ENCODE measurements at regions not wholly inside any gene's neighbourhood (a gene's known extent, or its start where the extent isn't known, plus 50 kb on each side); places are given as distances from the start of the nearest gene placed in this dataset.
"Not testable (repeated sequence)": the region's sequence is repeated elsewhere in the genome, so short reads cannot be mapped to it uniquely, and the experiment has no call there.

- in situ Hi-C loops (cut with MboI; ENCODE audit: low sequenced_read_pairs), result no loop called here
These were observed 562.7 kb upstream of the ID2 start for GRCh38 chr2:8118940-8119781.

GRCh38 chr2:8119782-8120505 lies 561.9 kb upstream of the ID2 start:
- in situ Hi-C loops (cut with MboI; ENCODE audit: low sequenced_read_pairs), result no loop called here

GRCh38 chr2:8120506-8120860 lies 561.4 kb upstream of the ID2 start:
- in situ Hi-C loops (cut with MboI; ENCODE audit: low sequenced_read_pairs), result no loop called here

- in situ Hi-C loops (cut with MboI; ENCODE audit: low sequenced_read_pairs), result no loop called here
These were observed 560.6 kb upstream of the ID2 start for GRCh38 chr2:8121022-8121825.

GRCh38 chr2:8121826-8122513 lies 559.9 kb upstream of the ID2 start:
- in situ Hi-C loops (cut with MboI; ENCODE audit: low sequenced_read_pairs), result no loop called here

GRCh38 chr2:8122520-8122919 lies 559.3 kb upstream of the ID2 start:
- in situ Hi-C loops (cut with MboI; ENCODE audit: low sequenced_read_pairs), result no loop called here

- in situ Hi-C loops (cut with MboI; ENCODE audit: low sequenced_read_pairs), result no loop called here
These were observed 558.4 kb upstream of the ID2 start for GRCh38 chr2:8123464-8123863.

- in situ Hi-C loops (cut with MboI; ENCODE audit: low sequenced_read_pairs), result no loop called here
These were observed 555.8 kb upstream of the ID2 start for GRCh38 chr2:8125741-8126711.

- in situ Hi-C loops (cut with MboI; ENCODE audit: low sequenced_read_pairs), result no loop called here
These were observed 555.1 kb upstream of the ID2 start for GRCh38 chr2:8126783-8127182.

GRCh38 chr2:8131423-8131822 lies 550.4 kb upstream of the ID2 start:
- in situ Hi-C loops (cut with MboI; ENCODE audit: low sequenced_read_pairs), result not testable (repeated sequence)

- in situ Hi-C loops (cut with MboI; ENCODE audit: low sequenced_read_pairs), result no loop called here
These were observed 549.5 kb upstream of the ID2 start for GRCh38 chr2:8132351-8132831.

- in situ Hi-C loops (cut with MboI; ENCODE audit: low sequenced_read_pairs), result no loop called here
These were observed 549.0 kb upstream of the ID2 start for GRCh38 chr2:8132879-8133278.

- in situ Hi-C loops (cut with MboI; ENCODE audit: low sequenced_read_pairs), result no loop called here
These were observed 548.5 kb upstream of the ID2 start for GRCh38 chr2:8133363-8133762.

GRCh38 chr2:8133913-8134472 lies 547.9 kb upstream of the ID2 start:
- in situ Hi-C loops (cut with MboI; ENCODE audit: low sequenced_read_pairs), result no loop called here

GRCh38 chr2:8134473-8134932 lies 547.4 kb upstream of the ID2 start:
- in situ Hi-C loops (cut with MboI; ENCODE audit: low sequenced_read_pairs), result no loop called here

GRCh38 chr2:8134985-8135682 lies 546.7 kb upstream of the ID2 start:
- in situ Hi-C loops (cut with MboI; ENCODE audit: low sequenced_read_pairs), result no loop called here

- in situ Hi-C loops (cut with MboI; ENCODE audit: low sequenced_read_pairs), result no loop called here
These were observed 544.1 kb upstream of the ID2 start for GRCh38 chr2:8137801-8138200.

GRCh38 chr2:8138525-8138922 lies 543.3 kb upstream of the ID2 start:
- in situ Hi-C loops (cut with MboI; ENCODE audit: low sequenced_read_pairs), result no loop called here

Data from HL-60/S4 treated with phorbol 12-myristate 13-acetate at 8.2 ng/mL for 4 days and 3 days (cell line).